Central memory CD4-positive, alpha-beta T cell (primary cell): ENCODE measurements at regions not wholly inside any gene's neighbourhood (a gene's known extent, or its start where the extent isn't known, plus 50 kb on each side); places are given as distances from the start of the nearest gene placed in this dataset.

Experiments used
- DNase-seq: peaks from one replicate; pipeline ENCODE4 v3.0.0; 2022

DNA sequence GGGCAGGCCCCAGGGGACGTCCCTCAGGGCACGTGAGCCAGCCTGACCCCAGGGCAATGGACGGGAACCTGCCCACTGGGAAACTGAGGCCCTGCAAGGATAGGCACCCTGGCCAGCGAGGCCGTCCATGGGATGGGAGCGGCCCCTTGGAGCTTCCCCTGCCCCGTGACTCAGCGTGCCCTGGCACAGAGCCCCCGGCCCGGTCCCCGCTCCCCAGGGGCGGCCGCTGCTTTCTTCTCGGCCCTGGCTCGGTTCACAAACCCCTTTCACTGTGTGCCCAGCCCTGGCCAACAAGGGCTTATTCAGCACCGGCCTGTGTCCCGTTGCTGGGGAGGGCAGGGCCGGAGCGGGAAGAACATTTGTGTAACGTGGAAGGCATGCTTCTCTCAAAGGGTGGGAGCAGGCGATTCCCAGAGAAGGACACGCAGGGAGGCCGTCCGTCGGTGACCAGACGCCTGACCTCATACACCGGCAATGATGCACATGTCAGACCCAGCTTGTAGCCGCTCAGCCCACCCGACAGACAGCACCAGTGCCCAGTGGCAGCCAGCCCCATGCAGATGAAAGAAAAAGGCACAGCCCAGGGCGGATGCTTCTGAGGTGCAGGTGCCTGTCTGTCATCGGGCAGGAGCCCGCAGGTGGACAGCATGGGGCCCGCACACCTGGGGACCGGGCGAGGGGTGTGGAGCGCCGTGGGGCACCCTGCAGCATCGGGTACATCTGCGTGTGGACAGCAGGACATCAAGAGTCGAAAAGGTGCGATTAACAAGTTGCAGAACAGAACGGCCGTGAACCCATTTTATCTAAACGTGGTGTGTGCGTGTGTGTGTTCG, 94.5 kb downstream of the PDGFA start:
- no peak for DNase-seq

DNA sequence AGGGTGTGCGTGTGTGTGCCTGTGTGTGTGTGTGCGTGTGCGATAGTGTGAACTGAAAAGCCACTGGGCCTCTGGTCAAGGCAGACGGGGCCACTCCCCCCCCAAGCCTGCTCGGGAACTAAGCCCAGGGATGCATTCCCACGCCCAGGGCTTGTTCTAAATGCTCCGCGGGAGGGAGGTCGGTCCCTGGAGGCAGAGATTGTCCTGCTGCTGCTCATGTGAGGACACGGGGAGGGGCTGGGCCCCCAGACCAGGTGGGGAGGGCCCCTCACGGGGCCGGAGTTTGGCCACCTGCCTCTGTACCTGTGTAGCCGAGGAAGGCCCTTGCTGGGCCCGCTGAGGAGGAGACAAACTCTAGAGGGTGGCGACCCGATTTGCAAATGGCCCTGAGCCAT, 93.9 kb downstream of the PDGFA start:
- DNase-seq, result no peak

DNA sequence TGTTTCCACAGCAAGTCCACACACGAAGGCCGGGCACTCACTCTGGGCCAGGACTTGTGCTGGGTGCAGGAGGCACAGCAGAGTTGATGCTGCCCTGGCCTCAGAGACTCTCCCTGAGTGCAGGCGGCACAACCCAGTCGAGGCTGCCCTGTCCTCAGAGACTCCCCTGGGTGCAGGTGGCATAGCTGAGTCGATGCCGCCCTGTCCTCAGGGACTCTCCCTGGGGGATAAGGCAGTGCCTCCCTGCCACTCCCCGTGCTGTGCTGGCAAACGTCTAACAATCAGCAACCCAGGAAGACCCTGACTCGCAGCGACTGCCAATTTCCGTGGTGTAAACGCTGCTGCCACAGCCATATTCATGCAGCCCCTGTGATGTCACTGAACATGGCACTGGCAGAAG, 93.1 kb downstream of the PDGFA start:
- no peak for DNase-seq

DNA sequence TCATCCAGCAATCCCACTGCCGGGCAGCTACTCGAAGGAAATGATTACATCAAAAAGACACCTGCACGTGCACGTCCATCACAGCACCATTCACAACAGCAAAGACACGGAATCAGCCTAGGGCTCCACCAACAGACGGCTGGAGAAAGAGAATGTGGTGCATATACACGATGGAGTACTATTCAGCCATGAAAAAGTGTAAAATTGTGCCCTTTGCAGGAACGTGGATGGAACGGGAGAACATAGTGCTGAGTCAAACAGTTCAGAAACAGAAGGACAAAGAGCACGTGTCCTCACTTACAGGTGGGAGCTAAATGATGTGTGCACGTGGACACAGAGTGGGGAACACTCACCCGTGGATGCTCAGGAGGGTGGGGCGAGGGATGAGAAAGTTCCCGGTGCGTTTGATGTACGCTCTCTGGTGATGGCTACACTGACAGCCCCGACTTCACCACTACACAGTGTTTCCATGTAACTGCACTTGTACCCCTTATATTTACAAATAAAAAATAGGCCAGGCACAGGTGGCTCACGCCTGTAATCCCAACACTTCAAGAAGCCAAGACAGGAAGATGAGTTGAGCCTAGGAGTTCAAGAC, 92.0 kb downstream of the PDGFA start:
- no peak for DNase-seq

DNA sequence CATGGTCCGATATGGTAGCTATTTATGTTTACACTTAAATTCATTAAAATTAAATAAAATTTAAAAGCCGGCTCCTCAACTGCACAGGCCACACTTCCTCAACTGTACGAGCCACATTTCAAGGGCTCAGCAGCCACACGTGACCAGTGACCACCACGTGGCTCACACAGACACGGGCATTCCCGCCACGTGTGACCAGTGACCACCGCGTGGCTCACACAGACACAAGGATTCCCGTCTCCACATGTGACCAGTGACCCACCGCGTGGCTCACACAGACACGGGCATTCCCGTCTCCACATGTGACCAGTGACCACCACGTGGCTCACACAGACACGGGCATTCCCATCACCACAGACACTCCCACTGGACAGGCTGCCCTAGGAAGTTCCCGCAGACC, 91.3 kb downstream of the PDGFA start:
- DNase-seq, result no peak

DNA sequence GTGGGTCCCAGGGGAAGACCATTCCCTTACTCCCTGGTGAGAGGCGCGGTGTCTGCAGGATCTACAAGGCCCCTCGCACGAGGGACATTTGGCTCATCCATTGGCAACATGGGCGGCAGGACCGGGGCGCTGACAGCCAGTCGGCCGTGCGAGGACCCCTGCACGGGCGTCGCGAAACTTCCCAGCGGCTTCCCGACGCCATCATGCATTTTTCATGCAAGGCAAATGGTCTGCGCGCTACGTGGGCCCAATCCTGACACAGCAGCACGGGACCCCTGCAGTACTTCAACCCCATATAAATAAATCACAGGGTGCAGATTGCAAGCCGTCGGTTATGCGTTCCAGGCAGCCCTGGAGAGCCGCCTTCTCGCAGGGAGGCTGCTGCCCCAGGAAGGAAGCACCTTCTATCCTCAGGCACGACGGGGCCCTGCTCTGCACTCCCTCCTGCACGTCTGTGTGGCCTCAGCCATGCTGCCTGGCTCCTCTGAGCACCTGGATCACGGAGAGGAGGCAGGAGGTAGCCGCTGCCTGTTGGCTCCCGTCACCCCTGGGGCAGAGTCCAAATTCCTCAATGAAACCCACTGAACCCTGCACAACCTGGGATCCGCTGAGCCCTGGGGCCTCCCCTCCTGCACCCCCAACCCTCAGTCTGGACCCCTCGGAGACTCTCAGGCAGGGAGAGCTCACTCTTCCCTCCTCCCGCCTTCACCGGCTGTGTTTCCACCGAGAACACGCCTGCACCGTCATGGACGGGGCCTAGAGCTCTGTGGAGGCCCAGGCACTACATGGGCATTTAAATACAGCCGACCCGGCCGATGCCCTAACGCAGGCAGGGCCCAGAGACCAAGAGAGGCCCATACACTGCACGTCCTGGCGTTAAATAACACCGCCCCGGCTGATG, 90.5 kb downstream of the PDGFA start:
- DNase-seq, result no peak

DNA sequence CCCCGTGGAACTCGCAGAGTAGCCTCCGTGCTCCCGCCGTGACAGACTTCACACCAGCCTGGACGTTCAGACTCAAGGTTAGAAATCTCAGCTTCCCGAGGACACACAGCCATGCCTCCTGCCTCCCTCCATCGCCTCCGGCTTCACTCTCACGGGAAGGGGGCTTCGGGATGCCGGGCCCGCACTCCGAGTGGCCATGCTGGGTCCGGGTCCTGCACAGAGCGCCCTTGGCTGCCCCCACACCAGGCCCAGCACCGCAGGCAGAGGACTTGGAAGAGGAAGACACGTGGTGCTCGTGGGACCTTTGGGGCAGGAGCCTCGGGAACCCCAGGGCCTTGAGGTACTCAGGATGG, 89.8 kb downstream of the PDGFA start:
- no peak for DNase-seq

DNA sequence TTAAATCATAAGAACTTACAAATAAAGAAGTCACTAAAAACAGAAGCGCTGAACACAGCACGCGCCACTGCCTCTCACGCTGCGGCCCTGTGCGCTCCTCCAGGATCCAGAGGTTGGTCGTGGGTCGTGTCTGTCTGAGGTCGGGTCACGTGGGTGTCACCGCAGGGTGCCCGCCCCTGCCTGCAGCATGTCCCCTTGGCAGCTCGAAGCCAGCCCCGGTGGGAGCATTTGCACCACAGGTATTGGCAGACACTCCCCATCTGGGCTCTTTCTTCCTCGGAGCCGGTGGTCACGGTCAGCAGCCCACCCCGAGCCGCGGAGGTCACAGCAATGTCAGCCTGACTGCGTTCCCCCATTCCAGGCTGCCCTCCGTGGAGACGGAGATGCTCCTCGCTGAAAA, 88.6 kb downstream of the PDGFA start:
- DNase-seq, result no peak

DNA sequence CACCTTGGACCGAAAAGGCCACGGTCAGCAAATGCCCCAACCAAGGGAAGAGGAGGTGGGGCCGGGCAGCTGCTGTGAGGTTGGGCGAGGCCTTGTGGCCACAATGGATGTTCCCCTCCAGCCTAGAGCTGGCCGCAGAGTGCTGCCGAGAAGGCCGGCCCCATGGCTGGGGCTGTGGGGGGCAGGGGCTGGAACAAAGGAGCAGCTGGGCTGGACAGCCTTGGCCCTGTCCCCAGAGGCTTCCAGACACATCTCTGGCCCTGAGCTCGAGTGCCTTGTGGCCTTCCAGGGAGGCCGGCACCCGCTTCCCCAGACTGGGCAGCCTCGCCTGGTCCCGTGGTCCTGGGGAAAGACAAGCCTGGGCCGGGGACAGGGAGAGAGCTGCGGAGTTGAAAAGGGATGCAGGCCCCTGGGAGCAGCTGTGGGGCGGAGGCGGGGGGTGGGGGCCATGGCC, 88.0 kb downstream of the PDGFA start:
- DNase-seq, result no peak

DNA sequence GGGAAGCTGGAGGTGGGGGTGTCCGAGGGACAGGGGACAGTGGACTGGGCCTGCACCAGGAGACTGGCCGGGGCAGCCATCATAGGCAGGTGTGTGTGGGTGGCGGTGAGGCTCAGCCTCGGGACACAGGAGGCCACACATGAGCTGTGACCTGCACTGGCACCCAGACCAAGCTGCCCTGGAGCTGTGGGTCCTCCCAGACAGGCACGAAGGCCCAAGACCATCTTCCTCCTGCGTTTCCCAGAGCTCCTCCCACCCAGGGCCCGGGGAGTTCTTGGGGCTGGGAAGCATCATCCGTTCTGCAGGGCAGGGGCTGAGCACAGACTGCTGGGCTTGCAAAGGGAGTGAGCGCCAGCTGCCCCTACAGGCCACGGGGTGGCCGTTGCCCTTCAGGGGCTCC, 87.4 kb downstream of the PDGFA start:
- DNase-seq, result no peak

DNA sequence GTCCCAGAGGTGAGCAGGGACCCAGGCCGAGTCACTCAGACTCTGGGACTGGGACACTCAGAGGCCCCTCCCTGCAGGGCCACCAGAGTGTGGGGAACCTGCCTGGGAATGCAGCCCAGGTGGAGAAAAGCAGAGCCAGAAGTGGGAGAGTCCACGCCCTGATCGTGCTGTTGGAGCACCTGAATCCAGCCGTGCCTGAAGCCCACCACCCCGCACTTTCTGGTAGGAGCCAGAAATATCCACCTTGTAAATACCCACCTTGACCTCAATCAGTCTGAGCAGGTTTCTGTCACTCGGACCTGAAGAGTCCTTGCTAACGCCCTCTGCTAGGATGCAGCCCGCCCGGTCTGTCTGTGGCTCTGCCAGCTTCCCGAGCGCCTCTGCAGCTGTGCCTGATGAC, 86.7 kb downstream of the PDGFA start:
- no peak for DNase-seq

DNA sequence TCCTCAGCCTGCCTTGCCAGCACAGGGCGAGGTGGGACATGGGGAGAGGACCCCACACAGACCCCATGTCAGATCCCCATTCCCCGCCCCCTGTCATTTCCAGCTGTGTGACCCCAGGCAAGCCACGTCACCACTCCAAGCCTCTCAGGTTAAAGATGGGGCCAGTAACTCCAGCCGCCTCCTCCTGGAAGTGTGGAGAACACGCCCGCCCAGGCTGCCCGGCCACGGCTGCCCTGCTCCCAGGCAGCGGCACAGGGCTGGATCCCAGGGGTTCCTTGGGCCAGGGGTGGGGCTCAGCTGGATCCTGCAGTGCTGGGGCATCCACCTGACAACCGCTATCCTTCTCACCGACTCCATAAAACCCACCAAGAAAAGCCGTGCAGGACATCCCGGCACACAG, 86.1 kb downstream of the PDGFA start:
- no peak for DNase-seq

DNA sequence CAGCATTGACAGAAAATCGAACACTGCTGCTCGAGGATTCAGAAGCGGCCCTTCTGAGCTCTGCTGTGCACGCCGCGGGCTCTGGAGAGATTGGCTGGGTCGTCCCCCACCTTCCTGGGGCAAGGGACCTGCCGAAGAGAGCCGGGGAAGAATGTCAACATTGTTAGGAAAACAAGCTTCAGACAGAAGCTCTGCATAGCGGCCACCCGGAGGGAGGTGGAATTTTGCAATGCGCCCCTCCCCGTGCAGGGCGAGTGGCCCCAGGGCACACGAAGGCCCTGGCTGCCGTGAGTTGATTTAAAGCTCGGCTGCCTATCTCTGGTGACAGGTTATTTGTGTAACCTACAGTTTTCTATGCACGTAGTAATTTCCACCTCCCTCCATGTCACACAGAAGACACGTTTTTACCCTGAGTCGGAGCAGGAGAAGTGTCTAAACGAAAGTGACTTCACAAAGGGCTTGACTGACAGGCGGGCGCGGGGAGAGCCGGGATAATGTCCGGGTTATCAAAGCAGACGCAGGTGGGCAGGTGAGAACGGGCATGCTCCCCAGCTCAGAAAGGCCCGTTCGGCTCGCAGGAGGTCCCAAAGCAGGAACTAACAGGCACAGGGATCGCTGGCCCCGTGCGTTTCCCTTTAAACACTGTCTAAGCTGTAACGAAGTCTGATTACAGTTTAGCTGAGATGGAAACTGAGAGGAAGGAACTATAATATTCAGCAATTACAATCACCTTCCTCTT, 84.6 kb downstream of the PDGFA start:
- no peak for DNase-seq

DNA sequence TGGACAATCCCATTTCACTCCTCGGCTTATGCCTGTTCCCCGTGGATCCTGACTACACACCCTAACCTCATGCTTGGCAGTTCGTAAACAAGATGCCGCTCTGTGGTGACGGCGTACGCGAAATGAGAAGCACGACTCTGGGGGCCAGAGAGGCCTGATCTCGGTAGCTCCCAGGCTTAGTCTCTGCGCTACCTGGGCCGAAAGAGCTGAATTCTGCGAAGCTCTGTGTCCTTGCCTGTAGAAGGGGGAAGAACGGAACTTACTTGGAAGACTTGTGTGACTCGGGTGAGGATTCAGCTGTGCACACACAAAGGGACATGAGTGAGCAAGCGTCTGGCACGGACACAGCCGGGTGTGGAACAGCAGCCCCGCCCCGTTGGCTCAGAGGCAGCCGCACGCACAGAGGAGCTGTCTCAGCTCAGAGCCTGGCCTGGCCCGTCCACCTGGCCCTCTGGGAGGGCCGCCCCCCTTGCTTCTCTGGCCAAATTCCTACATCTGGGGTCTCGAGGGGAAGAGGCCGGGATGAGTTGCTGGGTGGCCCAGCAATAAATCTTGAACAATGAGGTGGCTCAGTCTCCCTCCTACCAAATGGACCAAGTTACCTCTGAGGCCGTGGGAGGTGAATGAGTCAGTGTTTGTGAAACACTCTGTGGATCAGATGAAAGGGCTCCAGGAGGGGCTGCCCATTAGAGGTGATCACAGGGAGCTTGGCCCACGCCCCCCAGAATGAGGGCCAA, 83.8 kb downstream of the PDGFA start:
- no peak for DNase-seq

DNA sequence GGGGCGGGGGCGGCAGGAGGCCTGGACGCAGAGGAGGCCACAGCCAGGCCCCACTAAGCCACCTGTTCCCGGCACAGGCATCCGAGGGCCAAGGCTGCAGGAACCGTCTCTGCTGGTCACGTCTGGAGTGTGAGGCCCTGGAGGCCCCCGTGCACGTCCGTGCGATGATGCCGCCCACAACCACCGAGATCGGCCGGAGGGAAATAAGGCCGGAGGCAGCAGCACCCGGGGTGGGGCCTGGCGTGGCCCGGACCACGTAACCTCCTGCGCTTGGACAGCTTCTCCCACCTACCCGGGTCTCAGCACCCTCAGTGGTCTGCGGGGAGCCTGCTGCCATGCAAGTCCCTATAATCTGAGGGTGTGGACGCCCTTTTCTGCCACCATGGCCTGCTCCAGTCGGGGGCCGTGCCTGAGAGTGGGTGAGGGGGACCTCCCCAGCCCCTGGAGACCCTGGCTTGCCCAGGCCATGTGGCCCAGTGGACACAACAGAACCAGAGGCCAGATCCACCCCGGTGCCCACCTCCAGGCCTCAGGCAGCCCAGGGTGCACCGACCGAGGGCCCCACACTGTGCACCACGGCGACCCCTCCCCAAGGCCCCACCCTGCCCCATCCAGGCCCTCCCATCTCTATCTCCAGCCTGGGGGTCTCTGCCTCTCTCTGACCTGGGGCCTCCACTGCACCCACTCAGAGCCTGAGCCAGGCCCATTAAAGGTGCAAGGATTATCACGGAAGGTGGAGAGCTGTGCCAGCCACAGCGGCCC, 83.1 kb downstream of the PDGFA start:
- DNase-seq, result no peak

DNA sequence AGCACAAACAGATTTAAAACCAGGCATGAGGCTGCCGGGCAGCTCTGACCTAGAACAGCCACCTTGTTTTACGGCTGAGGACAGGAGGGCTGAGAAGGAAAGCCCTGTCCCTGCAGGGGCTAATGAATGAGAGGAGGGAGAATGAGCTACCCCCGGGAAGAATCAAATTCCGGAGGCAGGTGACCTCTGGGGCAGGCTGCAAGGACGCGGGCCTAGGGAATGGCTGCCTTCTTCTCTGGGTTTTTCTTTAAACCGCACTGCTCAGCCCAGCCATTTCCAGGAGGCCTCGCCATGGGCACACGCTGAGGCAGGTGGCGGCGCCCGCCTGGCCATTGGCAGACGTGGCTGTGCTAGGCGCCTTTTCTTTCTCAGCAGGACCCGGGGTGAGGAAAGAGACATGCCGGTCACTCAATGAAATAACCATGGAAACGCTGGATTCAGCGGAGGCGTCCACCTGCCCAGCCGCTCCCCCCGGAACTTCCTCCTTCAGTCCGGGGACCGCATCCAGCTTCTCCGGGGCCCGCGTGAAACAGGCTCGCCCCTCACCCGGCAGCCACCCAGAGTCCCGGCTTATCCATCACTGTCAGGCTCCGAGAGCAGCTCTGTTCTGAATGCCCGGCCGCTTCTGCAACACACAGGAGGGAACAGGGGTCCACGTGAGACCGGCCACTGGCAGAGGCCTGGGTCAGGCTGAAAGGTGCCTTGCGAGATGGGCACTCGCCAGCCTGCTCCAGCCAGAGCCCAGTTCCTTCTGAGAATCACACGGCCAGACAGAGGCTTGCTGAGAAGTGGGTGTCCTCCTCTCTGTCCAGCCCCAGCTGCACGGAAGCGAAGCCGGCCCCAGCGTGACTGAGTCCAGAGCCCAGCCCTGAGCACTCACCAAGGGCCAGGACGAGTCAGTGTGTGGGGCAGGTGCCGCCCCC, 82.1 kb downstream of the PDGFA start:
- DNase-seq, result no peak

DNA sequence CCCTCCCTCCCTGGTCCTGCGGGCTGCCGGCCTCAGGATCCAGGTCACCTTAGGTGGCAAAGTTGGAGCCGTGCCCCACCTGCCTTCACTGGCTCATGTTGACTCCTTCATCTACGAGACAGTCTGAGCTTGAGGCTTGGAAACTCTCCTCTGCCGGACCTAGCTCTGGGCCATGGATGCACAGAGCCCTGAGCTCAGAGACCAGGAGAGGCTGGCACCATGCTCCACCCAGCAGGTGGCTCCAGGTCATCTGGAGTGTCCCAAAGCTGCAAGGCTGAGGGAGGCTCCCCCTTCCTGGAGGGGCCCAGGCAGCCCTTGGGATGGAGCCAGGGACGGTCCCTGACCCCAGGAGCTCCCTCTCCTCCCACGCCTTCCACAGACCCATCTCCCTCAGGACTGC, 81.3 kb downstream of the PDGFA start:
- DNase-seq, result no peak

DNA sequence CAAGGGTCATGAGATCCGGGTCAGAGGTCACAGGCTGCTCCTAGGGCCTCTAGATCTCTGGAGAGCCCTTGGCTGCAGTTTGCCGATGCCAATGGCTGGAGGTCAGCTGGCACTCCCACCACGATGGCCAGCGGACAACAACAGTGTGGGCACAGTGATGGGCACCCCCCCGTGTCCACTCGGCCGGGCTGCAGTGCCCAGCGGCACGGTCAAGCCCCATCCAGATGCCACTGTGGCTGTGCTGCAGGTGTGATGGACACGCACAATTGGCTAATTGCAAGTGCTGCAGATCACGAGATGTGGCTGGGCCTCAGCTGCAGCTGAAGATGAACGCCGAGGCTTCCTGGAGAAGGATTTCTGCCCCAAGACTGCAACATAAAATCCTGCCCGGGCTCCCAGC, 80.7 kb downstream of the PDGFA start:
- no peak for DNase-seq

DNA sequence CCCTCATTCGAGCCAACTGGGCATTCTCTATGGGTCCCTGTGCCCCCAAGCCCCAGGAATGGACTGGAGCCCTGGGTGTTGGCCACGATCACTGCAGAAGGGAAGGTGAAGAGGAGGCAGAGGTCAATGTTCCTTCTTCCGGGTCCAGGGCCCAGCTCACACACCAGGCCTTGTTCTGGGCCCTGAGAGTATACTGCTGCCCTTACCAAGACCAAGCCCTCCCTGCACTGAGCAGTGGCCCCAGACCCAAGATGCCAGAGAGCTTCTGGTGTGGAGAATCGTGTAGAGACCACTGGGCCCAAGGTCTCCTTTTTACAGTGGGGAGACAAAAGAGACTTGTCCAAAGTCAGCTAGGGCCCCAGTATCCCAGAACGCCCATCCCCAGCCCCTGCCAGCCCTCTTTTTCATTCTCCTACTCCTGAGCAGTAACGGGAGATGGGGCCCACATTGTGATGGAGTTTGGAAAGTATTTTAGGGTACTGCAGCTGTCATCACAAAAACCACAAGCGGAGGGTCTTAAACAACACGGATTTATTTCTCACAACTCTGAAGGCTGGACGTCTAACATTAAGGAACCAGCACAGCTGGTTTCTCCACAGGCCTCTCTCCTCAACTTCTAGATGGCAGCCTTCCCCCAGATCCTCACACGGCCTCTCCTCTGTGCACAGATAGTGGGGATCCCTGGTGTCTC, 79.4 kb downstream of the PDGFA start:
- no peak for DNase-seq
